ENCODE measurements at regions not wholly inside any gene's neighbourhood (a gene's known extent, or its start where the extent isn't known, plus 50 kb on each side); places are given as distances from the start of the nearest gene placed in this dataset.

DNA sequence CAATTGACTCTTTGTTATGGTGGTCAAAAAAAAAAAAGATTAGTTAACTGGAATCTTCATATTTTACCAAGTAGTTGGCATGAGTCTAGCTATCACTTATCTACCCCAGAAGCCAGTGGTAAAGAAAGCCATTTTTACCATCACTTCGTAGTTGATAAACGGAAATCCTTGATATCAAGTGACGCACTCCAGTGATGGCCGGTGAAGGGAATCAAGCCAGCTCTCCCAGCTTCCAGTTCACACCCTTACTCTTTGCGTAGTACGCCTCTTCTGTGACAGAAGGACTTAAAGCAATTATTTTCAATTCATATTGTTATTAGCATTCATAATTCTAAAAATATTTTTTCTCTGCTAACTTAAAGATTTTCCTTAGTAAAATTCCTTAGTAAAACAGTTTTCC is 447.9 kb downstream of the GPATCH2 start:
- no peak overlapping the region for H3K4me2 ChIP-seq (ENCODE audit: low read length)
- no peak overlapping the region for H3K4me3 ChIP-seq (ENCODE audit: insufficient read depth, low read depth, low read length)
- DNase-seq (ENCODE audit: low read depth), result no peak
- H3K9ac ChIP-seq (ENCODE audit: low read length), result no peak overlapping the region
- H3K27ac ChIP-seq (ENCODE audit: low read depth, low read length), result no peak overlapping the region
- FAIRE-seq, result no peak
- H3K4me1 Mint-ChIP-seq (ENCODE audit: low read depth, unreplicated experiment), result no peaks in the 10 kb centered on the region
- peaks cover 14% of the 10 kb centered on the region for H3K27me3 Mint-ChIP-seq (ENCODE audit: low read depth, unreplicated experiment)
- H3K9me3 ChIP-seq (ENCODE audit: insufficient read depth, low read depth, low read length), result no peaks in the 10 kb centered on the region
- no peak overlapping the region for H3K4me3 Mint-ChIP-seq (ENCODE audit: unreplicated experiment)
- TF ChIP-seq, protein P1, sequence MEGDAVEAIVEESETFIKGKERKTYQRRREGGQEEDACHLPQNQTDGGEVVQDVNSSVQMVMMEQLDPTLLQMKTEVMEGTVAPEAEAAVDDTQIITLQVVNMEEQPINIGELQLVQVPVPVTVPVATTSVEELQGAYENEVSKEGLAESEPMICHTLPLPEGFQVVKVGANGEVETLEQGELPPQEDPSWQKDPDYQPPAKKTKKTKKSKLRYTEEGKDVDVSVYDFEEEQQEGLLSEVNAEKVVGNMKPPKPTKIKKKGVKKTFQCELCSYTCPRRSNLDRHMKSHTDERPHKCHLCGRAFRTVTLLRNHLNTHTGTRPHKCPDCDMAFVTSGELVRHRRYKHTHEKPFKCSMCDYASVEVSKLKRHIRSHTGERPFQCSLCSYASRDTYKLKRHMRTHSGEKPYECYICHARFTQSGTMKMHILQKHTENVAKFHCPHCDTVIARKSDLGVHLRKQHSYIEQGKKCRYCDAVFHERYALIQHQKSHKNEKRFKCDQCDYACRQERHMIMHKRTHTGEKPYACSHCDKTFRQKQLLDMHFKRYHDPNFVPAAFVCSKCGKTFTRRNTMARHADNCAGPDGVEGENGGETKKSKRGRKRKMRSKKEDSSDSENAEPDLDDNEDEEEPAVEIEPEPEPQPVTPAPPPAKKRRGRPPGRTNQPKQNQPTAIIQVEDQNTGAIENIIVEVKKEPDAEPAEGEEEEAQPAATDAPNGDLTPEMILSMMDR (IDR thresholded peaks at IDR 0.05; ENCODE audit: insufficient read depth, low read depth, low read length), result no peak
- no peak for TF ChIP-seq EZH2 (IDR thresholded peaks at IDR 0.05; ENCODE audit: insufficient read depth, low read length)
- H3K36me3 ChIP-seq (ENCODE audit: insufficient read depth, low read length), result no peaks in the 10 kb centered on the region
- H3K9me3 Mint-ChIP-seq (ENCODE audit: unreplicated experiment), result no peaks in the 10 kb centered on the region
- no peak overlapping the region for H2AFZ ChIP-seq (ENCODE audit: low read depth, low read length)
- no peaks in the 10 kb centered on the region for H3K79me2 ChIP-seq (ENCODE audit: insufficient read depth, low read length)
- no peaks in the 10 kb centered on the region for H3K36me3 Mint-ChIP-seq (ENCODE audit: low read depth, unreplicated experiment)
- H3K27me3 ChIP-seq (ENCODE audit: insufficient read depth, low read length), result no peaks in the 10 kb centered on the region
- no peaks in the 10 kb centered on the region for H3K4me1 ChIP-seq (ENCODE audit: insufficient read depth, low read length)
- no peaks in the 10 kb centered on the region for H4K20me1 ChIP-seq (ENCODE audit: insufficient read depth, low read length)
- no peak overlapping the region for H3K27ac Mint-ChIP-seq (ENCODE audit: unreplicated experiment)

DNA sequence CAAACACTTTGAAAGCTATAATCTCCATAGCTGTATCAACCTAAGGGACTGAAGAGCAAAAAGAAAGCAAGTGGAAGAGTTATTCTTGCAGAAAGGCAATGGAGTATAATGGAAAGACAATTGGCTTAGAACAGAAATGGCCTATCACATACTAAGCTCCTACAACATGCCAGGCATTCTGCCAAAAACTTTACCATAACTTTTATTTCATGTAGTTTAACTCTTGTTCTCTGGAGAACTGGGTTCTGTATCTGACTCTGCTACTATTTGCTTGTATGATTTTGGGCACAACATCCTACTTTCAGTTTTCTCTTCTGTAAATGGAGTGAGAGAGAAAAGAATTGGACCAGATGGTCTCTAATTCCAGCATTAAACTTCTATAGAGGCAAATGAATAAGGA is 449.1 kb downstream of the GPATCH2 start:
- FAIRE-seq (no peak), DNase-seq (ENCODE audit: low read depth) (no peak)
- H3K4me3 Mint-ChIP-seq (ENCODE audit: unreplicated experiment), result no peak overlapping the region
- peaks cover 16% of the 10 kb centered on the region for H3K27me3 Mint-ChIP-seq (ENCODE audit: low read depth, unreplicated experiment)
- Histone ChIP-seq H3K9me3 (ENCODE audit: insufficient read depth, low read depth, low read length) (no peaks in the 10 kb centered on the region), H3K36me3 (ENCODE audit: insufficient read depth, low read length) (no peaks in the 10 kb centered on the region), H3K27me3 (ENCODE audit: insufficient read depth, low read length) (no peaks in the 10 kb centered on the region), H2AFZ (ENCODE audit: low read depth, low read length) (no peak overlapping the region), H3K79me2 (ENCODE audit: insufficient read depth, low read length) (no peaks in the 10 kb centered on the region), H4K20me1 (ENCODE audit: insufficient read depth, low read length) (no peaks in the 10 kb centered on the region), H3K4me1 (ENCODE audit: insufficient read depth, low read length) (no peaks in the 10 kb centered on the region), H3K4me2 (ENCODE audit: low read length) (no peak overlapping the region), H3K27ac (ENCODE audit: low read depth, low read length) (no peak overlapping the region), H3K4me3 (ENCODE audit: insufficient read depth, low read depth, low read length) (no peak overlapping the region), H3K9ac (ENCODE audit: low read length) (no peak overlapping the region)
- no peak for TF ChIP-seq EZH2 (IDR thresholded peaks at IDR 0.05; ENCODE audit: insufficient read depth, low read length)
- TF ChIP-seq, protein P1 (IDR thresholded peaks at IDR 0.05; ENCODE audit: insufficient read depth, low read depth, low read length), result no peak
- no peaks in the 10 kb centered on the region for H3K4me1 Mint-ChIP-seq (ENCODE audit: low read depth, unreplicated experiment)
- H3K27ac Mint-ChIP-seq (ENCODE audit: unreplicated experiment), result no peak overlapping the region
- no peaks in the 10 kb centered on the region for H3K9me3 Mint-ChIP-seq (ENCODE audit: unreplicated experiment)
- H3K36me3 Mint-ChIP-seq (ENCODE audit: low read depth, unreplicated experiment), result no peaks in the 10 kb centered on the region

DNA sequence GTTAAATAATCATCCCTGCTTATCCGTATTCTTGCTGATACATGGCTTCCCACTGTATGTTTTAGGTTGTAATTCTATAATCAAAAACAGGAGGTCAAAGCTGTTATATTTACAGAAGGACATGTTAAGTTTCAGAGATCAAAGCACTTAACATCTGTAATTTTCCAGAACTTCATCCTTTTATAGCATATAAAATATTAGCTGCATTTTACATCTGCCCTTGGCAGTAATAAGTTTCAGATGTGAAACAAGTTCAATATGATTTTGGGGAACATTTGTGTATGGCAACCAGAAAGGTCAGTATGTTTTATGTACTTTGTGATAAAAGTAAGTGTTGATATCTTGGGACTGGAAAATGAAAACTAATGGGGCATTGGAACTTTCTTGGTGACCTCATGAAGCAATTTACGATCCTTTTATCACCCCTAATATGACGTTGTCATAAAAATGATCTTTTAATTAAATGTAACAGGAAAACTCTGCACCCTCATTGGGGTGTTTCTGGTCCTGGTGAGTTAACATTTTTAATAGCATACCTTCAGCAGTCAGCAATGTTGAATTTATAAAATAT is 449.6 kb downstream of the GPATCH2 start:
- H3K27me3 Mint-ChIP-seq (ENCODE audit: low read depth, unreplicated experiment), result peaks cover 16% of the 10 kb centered on the region
- no peaks in the 10 kb centered on the region for H3K4me1 Mint-ChIP-seq (ENCODE audit: low read depth, unreplicated experiment)
- no peaks in the 10 kb centered on the region for H3K36me3 Mint-ChIP-seq (ENCODE audit: low read depth, unreplicated experiment)
- H3K79me2 ChIP-seq (ENCODE audit: insufficient read depth, low read length), result no peaks in the 10 kb centered on the region
- no peak overlapping the region for H3K4me3 ChIP-seq (ENCODE audit: insufficient read depth, low read depth, low read length)
- FAIRE-seq, result no peak
- no peak overlapping the region for H3K9ac ChIP-seq (ENCODE audit: low read length)
- no peak overlapping the region for H3K4me3 Mint-ChIP-seq (ENCODE audit: unreplicated experiment)
- no peak overlapping the region for H2AFZ ChIP-seq (ENCODE audit: low read depth, low read length)
- no peak overlapping the region for H3K27ac ChIP-seq (ENCODE audit: low read depth, low read length)
- H3K9me3 ChIP-seq (ENCODE audit: insufficient read depth, low read depth, low read length), result no peaks in the 10 kb centered on the region
- H4K20me1 ChIP-seq (ENCODE audit: insufficient read depth, low read length), result no peaks in the 10 kb centered on the region
- no peaks in the 10 kb centered on the region for H3K9me3 Mint-ChIP-seq (ENCODE audit: unreplicated experiment)
- no peaks in the 10 kb centered on the region for H3K36me3 ChIP-seq (ENCODE audit: insufficient read depth, low read length)
- H3K27ac Mint-ChIP-seq (ENCODE audit: unreplicated experiment), result no peak overlapping the region
- H3K4me1 ChIP-seq (ENCODE audit: insufficient read depth, low read length), result no peaks in the 10 kb centered on the region
- no peaks in the 10 kb centered on the region for H3K27me3 ChIP-seq (ENCODE audit: insufficient read depth, low read length)
- H3K4me2 ChIP-seq (ENCODE audit: low read length), result no peak overlapping the region
- no peak for TF ChIP-seq EZH2 (IDR thresholded peaks at IDR 0.05; ENCODE audit: insufficient read depth, low read length)
- TF ChIP-seq, protein P1 (IDR thresholded peaks at IDR 0.05; ENCODE audit: insufficient read depth, low read depth, low read length), result no peak
- DNase-seq (ENCODE audit: low read depth), result no peak
